Renal cortex interstitium (tissue), 11 donors: ENCODE measurements at regions not wholly inside any gene's neighbourhood (a gene's known extent, or its start where the extent isn't known, plus 50 kb on each side); places are given as distances from the start of the nearest gene placed in this dataset.

Source experiments
- DNase-seq, 11 donors: peaks; one replicate each; pipeline ENCODE4 v3.0.0-alpha.2; 2013; ENCODE audit warnings: low read depth in 9 of 11, low spot score in 4 of 11; ENCODE audit errors: extremely low read depth in 1 of 11

GRCh38 chr9:126017758-126018157 is 270.6 kb downstream of the PBX3 start:
- DNase-seq: no peak

- no peak for DNase-seq
Observed at GRCh38 chr9:126020836-126021235, 273.7 kb downstream of the PBX3 start.

- DNase-seq: no peak
Observed at GRCh38 chr9:126023962-126024361, 276.8 kb downstream of the PBX3 start.

- no peak for DNase-seq
Observed at GRCh38 chr9:126024581-126025230, 277.5 kb downstream of the PBX3 start.

- DNase-seq: no peak
Observed at GRCh38 chr9:126025991-126026390, 278.8 kb downstream of the PBX3 start.

- no peak for DNase-seq
Observed at GRCh38 chr9:126027566-126027965, 280.4 kb downstream of the PBX3 start.

GRCh38 chr9:126028746-126029145 is 281.6 kb downstream of the PBX3 start:
- no peak for DNase-seq

GRCh38 chr9:126030716-126031115 is 283.5 kb downstream of the PBX3 start:
- no peak for DNase-seq

GRCh38 chr9:126031116-126031515 is 283.9 kb downstream of the PBX3 start:
- DNase-seq: no peak

GRCh38 chr9:126032135-126032534 is 285.0 kb downstream of the PBX3 start:
- no peak for DNase-seq

- no peak for DNase-seq
Observed at GRCh38 chr9:126033318-126033717, 286.1 kb downstream of the PBX3 start.

GRCh38 chr9:126033956-126034355 is 286.8 kb downstream of the PBX3 start:
- no peak for DNase-seq

GRCh38 chr9:126036881-126037291 is 289.7 kb downstream of the PBX3 start:
- peak in 7 of 11 donors; percentile 30 to 54 (median 37) for DNase-seq

- no peak for DNase-seq
Observed at GRCh38 chr9:126038790-126039189, 287.8 kb upstream of the MVB12B start.

- no peak for DNase-seq
Observed at GRCh38 chr9:126043681-126044080, 282.9 kb upstream of the MVB12B start.

- peak in 1 of 11 donors; percentile 18 for DNase-seq
Observed at GRCh38 chr9:126049088-126049487, 277.5 kb upstream of the MVB12B start.

- no peak for DNase-seq
Observed at GRCh38 chr9:126049896-126050604, 276.6 kb upstream of the MVB12B start.

GRCh38 chr9:126050605-126050990 is 276.0 kb upstream of the MVB12B start:
- no peak for DNase-seq

- DNase-seq: no peak
Observed at GRCh38 chr9:126051446-126052130, 275.0 kb upstream of the MVB12B start.

- DNase-seq: no peak
Observed at GRCh38 chr9:126052791-126053190, 273.8 kb upstream of the MVB12B start.
